Mammary epithelial cell (primary cell): ENCODE measurements at regions not wholly inside any gene's neighbourhood (a gene's known extent, or its start where the extent isn't known, plus 50 kb on each side); places are given as distances from the start of the nearest gene placed in this dataset.

Experiments used
- CTCF ChIP-seq, 2 donors: IDR thresholded peaks in 1 of 2; conservative IDR thresholded peaks in 1 of 2; 2 replicates each; pipeline ENCODE4 v1.5.1; 2011 to 2012; ENCODE audit warnings: inconsistent platforms in 2 of 2, low read length in 2 of 2, mild to moderate bottlenecking in 2 of 2, control low read depth in 1 of 2, low read depth in 1 of 2; ENCODE audit not compliant: insufficient read depth in 1 of 2; ENCODE audit errors: extremely low read depth in 1 of 2
- EZH2 ChIP-seq: IDR thresholded peaks from 2 replicates; pipeline ENCODE4 v1.6.1; 2012; ENCODE audit warnings: low read length, inconsistent platforms, borderline replicate concordance

GRCh38 chr7:48728799-48729198, 195.5 kb upstream of the CDC14C start:
- no peak for TF ChIP-seq CTCF (conservative IDR thresholded peaks at IDR 0.05 in 1 of 2, IDR thresholded peaks at IDR 0.05 in 1 of 2; ENCODE audit: extremely low read depth in 1 of 2, insufficient read depth in 1 of 2, low read depth in 1 of 2, low read length in 2 of 2)
- TF ChIP-seq EZH2, result no peak
